NOMO-1 treated with dmso at 0.1 percent for 144 hours (cell line): ENCODE measurements at regions not wholly inside any gene's neighbourhood (a gene's known extent, or its start where the extent isn't known, plus 50 kb on each side); places are given as distances from the start of the nearest gene placed in this dataset.

Experiments
- DNase-seq: peaks from one replicate; lab custom pipeline; 2025; ENCODE audit not compliant: unreplicated experiment; lab: John Stamatoyannopoulos, UW

- DNase-seq, result no peak
Observed at GRCh38 chr4:61049018-61049417, 151.1 kb upstream of the ADGRL3 start.

- DNase-seq, result no peak
Observed at GRCh38 chr4:61067381-61067780, 132.7 kb upstream of the ADGRL3 start.

GRCh38 chr4:61068060-61068459 is 132.1 kb upstream of the ADGRL3 start:
- no peak for DNase-seq

GRCh38 chr4:61068745-61069144 is 131.4 kb upstream of the ADGRL3 start:
- DNase-seq, result no peak

- DNase-seq, result no peak
Observed at GRCh38 chr4:61070269-61070668, 129.9 kb upstream of the ADGRL3 start.

GRCh38 chr4:61079427-61079826 is 120.7 kb upstream of the ADGRL3 start:
- DNase-seq, result no peak

- DNase-seq, result no peak
Observed at GRCh38 chr4:61079976-61080375, 120.2 kb upstream of the ADGRL3 start.

GRCh38 chr4:61085534-61085933 is 114.6 kb upstream of the ADGRL3 start:
- no peak for DNase-seq

- DNase-seq, result no peak
Observed at GRCh38 chr4:61086357-61086756, 113.8 kb upstream of the ADGRL3 start.

GRCh38 chr4:61086979-61087378 is 113.1 kb upstream of the ADGRL3 start:
- no peak for DNase-seq

- DNase-seq, result no peak
Observed at GRCh38 chr4:61094854-61095598, 105.1 kb upstream of the ADGRL3 start.

- no peak for DNase-seq
Observed at GRCh38 chr4:61128682-61129081, 71.4 kb upstream of the ADGRL3 start.

GRCh38 chr4:61129971-61130370 is 70.2 kb upstream of the ADGRL3 start:
- no peak for DNase-seq

- no peak for DNase-seq
Observed at GRCh38 chr4:61143461-61143860, 56.7 kb upstream of the ADGRL3 start.

- DNase-seq, result no peak
Observed at GRCh38 chr4:61149278-61149677, 50.8 kb upstream of the ADGRL3 start.
